Colonic mucosa (tissue), 4 donors: ENCODE measurements at regions not wholly inside any gene's neighbourhood (a gene's known extent, or its start where the extent isn't known, plus 50 kb on each side); places are given as distances from the start of the nearest gene placed in this dataset.
"Not testable (repeated sequence)": the region's sequence is repeated elsewhere in the genome, so short reads cannot be mapped to it uniquely, and the experiment has no call there.

Experiments used
- DNase-seq: peaks from one replicate; pipeline ENCODE4 v3.0.0-alpha.2; 2020
- H3K27ac ChIP-seq: fragments of 200-600 bp; one replicate; pipeline ENCODE4 v1.8.0; 2021
- H3K27me3 ChIP-seq: fragments of 200-600 bp; one replicate; pipeline ENCODE4 v1.8.0; 2021
- H3K36me3 ChIP-seq: fragments of 200-600 bp; one replicate; pipeline ENCODE4 v1.8.0; 2021
- H3K4me1 ChIP-seq: fragments of 200-600 bp; one replicate; pipeline ENCODE4 v1.8.0; 2021; ENCODE audit warnings: mild to moderate bottlenecking
- H3K4me3 ChIP-seq: fragments of 200-600 bp; one replicate; pipeline ENCODE4 v1.8.0; 2021
- H3K9ac ChIP-seq, 2 donors: one replicate each; pipeline ENCODE4 v1.7.0; 2013; ENCODE audit warnings: control low read depth in 2 of 2, low read depth in 2 of 2, low read length in 2 of 2
- H3K9me3 ChIP-seq: fragments of 200-600 bp; one replicate; pipeline ENCODE4 v1.8.0; 2021
- intact Hi-C: fragments of 100-400 bp; cut with DNase I; formaldehyde crosslinking; loops from one replicate; pipeline ENCODE4 v1.14.1; 2022
- TF ChIP-seq, protein P1 (sequence below): fragments of 200-600 bp; IDR thresholded peaks from one replicate; pipeline ENCODE4 v1.8.0; 2022; ENCODE audit warnings: antibody characterized with exemption, mild to moderate bottlenecking
- donor health status: healthy.
- donor health status: DM: no; HTN: no; CAD: no.
- donor health status: DM: no; HTN: no; CAD: no.

DNA sequence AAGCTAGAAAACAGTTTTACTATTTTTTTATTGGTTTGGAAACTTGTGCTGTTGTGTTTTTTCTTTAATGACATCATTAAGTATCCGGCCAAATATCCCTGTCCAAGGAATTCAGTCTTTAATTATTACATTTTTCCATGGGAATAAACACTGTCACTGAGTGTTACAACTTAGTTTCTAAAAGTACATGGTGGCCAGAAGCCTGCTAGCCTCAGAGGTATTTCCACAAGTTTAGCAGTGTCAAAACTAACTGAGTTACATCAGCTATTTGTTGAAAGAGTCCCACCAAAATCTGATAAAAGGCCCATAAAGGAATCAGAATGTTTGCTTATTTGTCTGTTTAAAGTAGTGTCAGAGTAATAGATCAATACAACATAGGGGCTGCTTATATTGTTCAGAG lies 331.6 kb downstream of the GOLGA6L6 start:
- H3K27ac ChIP-seq, H3K4me1 ChIP-seq, H3K4me3 ChIP-seq, DNase-seq, H3K27me3 ChIP-seq, intact Hi-C loops, H3K9me3 ChIP-seq, H3K36me3 ChIP-seq, H3K9ac ChIP-seq: not testable (repeated sequence)

DNA sequence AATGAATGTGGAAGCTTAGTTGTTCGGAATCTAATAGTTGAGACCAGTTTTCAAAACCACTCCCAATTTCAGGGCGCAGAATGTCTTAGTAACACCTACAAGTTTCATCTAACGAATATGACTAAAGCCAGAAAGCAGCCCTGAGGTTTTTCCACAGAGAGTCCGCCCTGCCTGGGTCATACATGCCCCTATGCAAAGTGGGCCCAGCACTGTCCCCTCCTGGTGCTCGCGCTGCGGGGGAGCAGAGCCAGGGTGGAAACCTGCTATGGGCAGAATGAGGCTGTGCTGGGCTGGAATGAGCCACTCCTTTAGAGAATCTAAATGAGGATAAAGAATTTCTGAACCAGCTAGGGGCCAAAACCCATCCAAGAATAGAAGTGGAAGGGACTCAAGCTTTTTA lies 334.0 kb downstream of the GOLGA6L6 start:
- H3K27me3 ChIP-seq, H3K9ac ChIP-seq, DNase-seq, H3K4me1 ChIP-seq, H3K9me3 ChIP-seq, H3K27ac ChIP-seq, H3K4me3 ChIP-seq, H3K36me3 ChIP-seq, intact Hi-C loops: not testable (repeated sequence)

DNA sequence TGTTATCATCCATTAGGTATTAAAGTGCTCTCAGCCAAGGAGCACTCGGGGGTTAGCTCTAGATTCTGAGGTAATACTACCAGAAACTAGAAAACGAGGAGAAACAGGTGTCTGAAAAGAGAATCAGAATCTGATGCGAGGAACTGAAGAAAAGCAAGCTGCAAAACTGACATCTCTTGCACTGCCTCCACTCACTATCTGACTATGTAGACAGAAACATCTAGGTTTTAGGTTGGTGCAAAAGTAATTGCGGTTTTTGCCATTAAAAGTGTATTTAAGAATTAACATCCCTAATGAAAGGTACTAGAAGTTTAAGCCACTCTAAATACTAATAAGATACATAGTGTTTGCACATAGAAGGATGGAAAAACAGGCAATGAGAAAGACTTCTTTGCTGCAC lies 334.4 kb downstream of the GOLGA6L6 start:
- H3K4me1 ChIP-seq, intact Hi-C loops, H3K27me3 ChIP-seq, H3K27ac ChIP-seq, H3K9ac ChIP-seq, DNase-seq, H3K36me3 ChIP-seq, H3K4me3 ChIP-seq, H3K9me3 ChIP-seq: not testable (repeated sequence)

DNA sequence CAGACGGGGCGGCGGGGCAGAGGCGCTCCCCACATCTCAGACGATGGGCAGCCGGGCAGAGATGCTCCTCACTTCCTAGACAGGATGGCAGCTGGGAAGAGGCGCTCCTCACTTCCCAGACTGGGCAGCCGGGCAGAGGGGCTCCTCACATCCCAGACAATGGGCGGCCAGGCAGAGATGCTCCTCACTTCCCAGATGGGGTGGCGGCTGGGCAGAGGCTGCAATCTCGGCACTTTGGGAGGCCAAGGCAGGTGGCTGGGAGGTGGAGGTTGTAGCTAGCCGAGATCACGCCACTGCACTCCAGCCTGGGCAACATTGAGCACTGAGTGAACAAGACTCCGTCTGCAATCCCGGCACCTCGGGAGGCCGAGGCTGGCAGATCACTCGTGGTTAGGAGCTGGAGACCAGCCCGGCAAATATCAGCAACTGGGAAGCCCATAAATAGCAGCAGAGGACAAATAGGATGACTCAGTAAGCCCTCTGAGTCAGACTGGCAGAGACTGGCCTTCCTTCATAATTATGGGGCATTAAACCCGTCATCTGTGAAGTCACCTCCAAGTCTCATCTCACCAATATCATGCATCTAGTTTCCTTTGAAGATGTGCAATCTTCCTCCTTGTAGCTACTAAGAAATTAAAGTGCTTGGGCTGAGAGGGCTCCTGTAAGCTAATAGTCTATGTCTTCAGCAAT lies 337.3 kb downstream of the GOLGA6L6 start:
- H3K9ac ChIP-seq, H3K27ac ChIP-seq, H3K4me1 ChIP-seq, intact Hi-C loops, H3K36me3 ChIP-seq, DNase-seq, H3K27me3 ChIP-seq, H3K4me3 ChIP-seq, H3K9me3 ChIP-seq: not testable (repeated sequence)

DNA sequence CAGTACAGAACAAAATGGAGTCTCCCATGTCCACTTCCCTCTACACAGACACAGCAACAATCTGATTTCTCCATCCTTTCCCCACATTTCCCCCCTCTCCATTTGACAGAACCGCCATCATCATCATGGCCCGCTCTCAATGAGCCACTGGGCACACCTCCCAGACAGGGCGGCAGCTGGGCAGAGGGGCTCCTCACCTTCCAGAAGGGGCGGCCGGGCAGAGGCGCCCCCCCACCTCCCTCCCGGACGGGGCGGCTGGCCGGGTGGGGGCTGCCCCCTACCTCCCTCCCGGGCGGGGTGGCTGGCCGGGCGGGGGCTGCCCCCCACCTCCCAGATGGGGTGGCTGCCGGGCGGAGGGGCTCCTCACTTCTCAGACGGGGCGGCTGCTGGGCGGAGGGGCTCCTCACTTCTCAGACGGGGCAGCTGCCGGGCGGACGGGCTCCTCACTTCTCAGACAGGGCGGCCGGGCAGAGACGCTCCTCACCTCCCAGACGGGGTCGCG lies 337.9 kb downstream of the GOLGA6L6 start:
- H3K36me3 ChIP-seq, H3K9me3 ChIP-seq, DNase-seq, H3K4me3 ChIP-seq, intact Hi-C loops, H3K27me3 ChIP-seq, H3K27ac ChIP-seq, H3K4me1 ChIP-seq, H3K9ac ChIP-seq: not testable (repeated sequence)

- H3K4me3 ChIP-seq, H3K4me1 ChIP-seq, H3K36me3 ChIP-seq, H3K9me3 ChIP-seq, H3K27me3 ChIP-seq, H3K9ac ChIP-seq, DNase-seq, H3K27ac ChIP-seq, intact Hi-C loops: not testable (repeated sequence)
Observed at GRCh38 chr15:20194591-20195198, 346.9 kb downstream of the GOLGA6L6 start.

DNA sequence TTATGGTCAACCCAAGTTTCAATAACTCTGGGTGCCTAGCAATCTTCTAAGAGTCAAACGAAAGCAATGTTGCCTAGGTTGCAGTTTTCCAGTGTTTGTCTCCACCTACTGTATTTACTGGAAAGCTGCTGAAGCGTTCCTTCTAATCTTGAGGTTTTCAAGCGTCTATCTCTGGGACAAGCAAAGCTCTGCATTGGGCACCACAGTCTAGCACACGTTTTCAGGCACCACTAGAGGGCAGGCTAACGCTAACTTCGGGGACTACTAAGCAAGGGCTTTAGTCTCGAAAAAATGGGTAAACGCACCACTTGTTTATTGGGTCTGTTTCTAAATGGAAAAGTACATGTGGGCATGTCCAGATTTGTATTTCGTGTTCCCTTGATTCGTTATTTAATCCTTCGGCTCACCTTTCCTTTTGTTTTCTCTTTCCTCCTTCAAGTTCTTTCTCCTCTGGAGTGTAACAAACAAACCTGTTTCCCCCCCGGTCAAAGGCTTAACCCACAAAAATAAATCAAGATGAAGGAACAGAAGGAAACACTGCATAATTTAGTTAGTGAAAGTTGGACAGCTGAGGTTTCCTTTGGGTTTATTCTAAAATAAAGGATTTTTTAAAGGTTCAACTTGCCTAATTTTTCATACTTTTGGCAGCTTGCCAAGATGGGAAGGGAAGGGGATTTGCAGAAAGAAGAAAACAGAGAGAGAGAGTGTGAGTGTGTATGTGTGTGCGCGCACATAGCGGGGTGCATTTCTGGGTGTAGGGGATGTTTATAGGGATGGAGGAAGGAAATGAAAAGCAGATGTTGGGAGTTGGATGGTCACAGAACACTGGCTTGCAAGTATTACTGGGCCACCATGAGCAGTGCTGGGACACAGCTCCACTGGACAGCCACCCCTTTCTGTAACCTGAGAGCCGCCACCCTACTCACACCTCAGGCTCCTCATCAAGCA lies 348.3 kb downstream of the GOLGA6L6 start:
- H3K27me3 ChIP-seq, H3K27ac ChIP-seq, H3K4me3 ChIP-seq, H3K4me1 ChIP-seq, intact Hi-C loops, H3K9ac ChIP-seq, H3K36me3 ChIP-seq, DNase-seq, H3K9me3 ChIP-seq: not testable (repeated sequence)
- TF ChIP-seq, protein P1, sequence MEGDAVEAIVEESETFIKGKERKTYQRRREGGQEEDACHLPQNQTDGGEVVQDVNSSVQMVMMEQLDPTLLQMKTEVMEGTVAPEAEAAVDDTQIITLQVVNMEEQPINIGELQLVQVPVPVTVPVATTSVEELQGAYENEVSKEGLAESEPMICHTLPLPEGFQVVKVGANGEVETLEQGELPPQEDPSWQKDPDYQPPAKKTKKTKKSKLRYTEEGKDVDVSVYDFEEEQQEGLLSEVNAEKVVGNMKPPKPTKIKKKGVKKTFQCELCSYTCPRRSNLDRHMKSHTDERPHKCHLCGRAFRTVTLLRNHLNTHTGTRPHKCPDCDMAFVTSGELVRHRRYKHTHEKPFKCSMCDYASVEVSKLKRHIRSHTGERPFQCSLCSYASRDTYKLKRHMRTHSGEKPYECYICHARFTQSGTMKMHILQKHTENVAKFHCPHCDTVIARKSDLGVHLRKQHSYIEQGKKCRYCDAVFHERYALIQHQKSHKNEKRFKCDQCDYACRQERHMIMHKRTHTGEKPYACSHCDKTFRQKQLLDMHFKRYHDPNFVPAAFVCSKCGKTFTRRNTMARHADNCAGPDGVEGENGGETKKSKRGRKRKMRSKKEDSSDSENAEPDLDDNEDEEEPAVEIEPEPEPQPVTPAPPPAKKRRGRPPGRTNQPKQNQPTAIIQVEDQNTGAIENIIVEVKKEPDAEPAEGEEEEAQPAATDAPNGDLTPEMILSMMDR: peak; percentile 25

- H3K36me3 ChIP-seq, intact Hi-C loops, H3K27me3 ChIP-seq, H3K4me3 ChIP-seq, H3K4me1 ChIP-seq, H3K9ac ChIP-seq, H3K27ac ChIP-seq, H3K9me3 ChIP-seq, DNase-seq: not testable (repeated sequence)
Observed at GRCh38 chr15:20191508-20192125, 350.0 kb downstream of the GOLGA6L6 start.

GRCh38 chr15:20188611-20189010 lies 353.0 kb downstream of the GOLGA6L6 start:
- H3K9ac ChIP-seq, H3K36me3 ChIP-seq, H3K27ac ChIP-seq, intact Hi-C loops, H3K9me3 ChIP-seq, H3K4me1 ChIP-seq, H3K4me3 ChIP-seq, DNase-seq, H3K27me3 ChIP-seq: not testable (repeated sequence)

DNA sequence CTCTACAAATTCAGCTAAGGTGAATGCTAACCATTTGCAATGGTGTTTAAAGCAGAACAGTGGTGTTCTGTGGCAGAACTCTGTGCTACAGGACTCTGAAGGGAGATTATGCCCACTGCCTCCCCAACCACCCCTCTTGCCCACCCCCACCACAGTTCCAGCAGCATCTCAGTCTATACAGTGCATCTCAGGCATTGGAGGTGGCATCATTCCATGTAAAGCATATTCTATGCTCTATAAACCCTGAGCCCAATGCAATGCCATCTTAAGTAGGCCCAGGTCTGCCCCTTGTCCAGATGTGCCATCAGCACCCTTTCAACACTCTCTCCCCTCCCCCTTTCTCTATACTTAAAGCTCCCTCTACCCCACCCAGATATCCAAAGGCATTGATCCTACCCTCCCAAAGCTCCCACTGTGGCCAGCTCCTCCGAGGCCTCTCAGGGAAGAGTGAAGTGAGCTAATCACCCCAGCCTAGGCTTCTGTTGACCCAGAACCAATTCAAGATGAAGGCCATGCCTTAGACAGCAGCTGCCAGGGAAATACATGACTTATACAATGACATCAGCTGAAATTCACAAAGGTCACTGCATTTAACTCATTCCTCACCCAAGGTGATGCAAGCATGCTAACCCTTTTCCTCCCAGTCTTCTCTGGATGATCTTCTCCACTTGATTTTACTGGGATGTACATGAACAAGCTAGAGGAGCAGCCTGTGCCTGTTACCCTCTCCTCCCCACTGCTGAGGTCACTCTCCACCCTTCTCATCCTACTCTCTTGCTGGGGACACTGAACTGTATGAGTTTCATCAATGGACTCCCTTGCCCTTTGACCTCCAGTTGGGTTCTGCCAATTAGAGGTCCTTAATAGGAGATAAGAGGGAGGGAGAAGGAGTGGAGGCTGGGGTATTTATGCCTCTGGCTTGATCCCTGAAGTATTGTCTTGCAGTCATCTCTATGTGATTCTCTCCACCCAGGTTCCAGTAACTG lies 353.9 kb downstream of the GOLGA6L6 start:
- H3K9ac ChIP-seq, H3K36me3 ChIP-seq, intact Hi-C loops, H3K27ac ChIP-seq, H3K27me3 ChIP-seq, H3K4me3 ChIP-seq, H3K4me1 ChIP-seq, H3K9me3 ChIP-seq, DNase-seq: not testable (repeated sequence)

- H3K27ac ChIP-seq, DNase-seq, H3K9ac ChIP-seq, intact Hi-C loops, H3K27me3 ChIP-seq, H3K4me1 ChIP-seq, H3K4me3 ChIP-seq, H3K36me3 ChIP-seq, H3K9me3 ChIP-seq: not testable (repeated sequence)
Observed at GRCh38 chr15:20184879-20185278, 356.7 kb downstream of the GOLGA6L6 start.
